GM12874 (cell line): ENCODE measurements at regions not wholly inside any gene's neighbourhood (a gene's known extent, or its start where the extent isn't known, plus 50 kb on each side); places are given as distances from the start of the nearest gene placed in this dataset.

Experiments
- CTCF ChIP-seq: IDR thresholded peaks from 2 replicates; pipeline ENCODE4 v1.5.1; 2011; ENCODE audit warnings: low read depth, mild to moderate bottlenecking, control low read depth, low read length, moderate library complexity; ENCODE audit not compliant: insufficient read depth

- TF ChIP-seq CTCF, result no peak
Observed at GRCh38 chr14:101442451-101442850, 118.8 kb upstream of the DIO3 start.

GRCh38 chr14:101444116-101444515 is 117.2 kb upstream of the DIO3 start:
- TF ChIP-seq CTCF, result no peak

- TF ChIP-seq CTCF, result no peak
Observed at GRCh38 chr14:101445278-101445677, 116.0 kb upstream of the DIO3 start.

- TF ChIP-seq CTCF, result no peak
Observed at GRCh38 chr14:101446387-101446969, 114.8 kb upstream of the DIO3 start.

GRCh38 chr14:101449114-101449513 is 112.2 kb upstream of the DIO3 start:
- no peak for TF ChIP-seq CTCF

- TF ChIP-seq CTCF, result no peak
Observed at GRCh38 chr14:101451166-101451565, 110.1 kb upstream of the DIO3 start.

- TF ChIP-seq CTCF, result no peak
Observed at GRCh38 chr14:101453225-101453624, 108.1 kb upstream of the DIO3 start.
